K562 (cell line): ENCODE measurements at regions not wholly inside any gene's neighbourhood (a gene's known extent, or its start where the extent isn't known, plus 50 kb on each side); places are given as distances from the start of the nearest gene placed in this dataset.

Experiments used
- ATAC-seq: fragments of 200-7000 bp; cut with Tn5 transposase; 3 replicates; pipeline ENCODE4 v1.9.1; 2020; ENCODE audit warnings: moderate library complexity
- BruUV-seq: library from RNA; stranded (reverse); fragments of 400-500 nt; replicated peaks from 2 replicates; lab custom pipeline; 2021; lab: Mats Ljungman, UMichigan
- CTCF ChIA-PET: fragments of 300-600 bp; formaldehyde crosslinking; extraction: SDS; loops from one replicate; lab custom pipeline; 2021; ENCODE audit warnings: low intra/inter-chr PET ratio; lab: Yijun Ruan, JAX
- POLR2A ChIA-PET: fragments of 300-600, 350-650 bp; sonication (Branson Sonifier 250); formaldehyde crosslinking; extraction: SDS; loops from one replicate; lab custom pipeline; 2021; ENCODE audit warnings: antibody characterized with exemption, inconsistent platforms; lab: Yijun Ruan, JAX
- DNase-seq, 4 experiments: peaks; one replicate each; pipeline versions ENCODE4 v3.0.0 to v3.0.0-alpha.2; 2011 to 2018; ENCODE audit warnings: low spot score in 3 of 4, mixed read lengths in 3 of 4; ENCODE audit errors: extremely low read depth in 1 of 4
- FAIRE-seq: peaks from 2 replicates; lab custom pipeline; 2011; peaks lifted over from hg19 to GRCh38; lab: Jason Lieb, UNC
- H2AFZ ChIP-seq: 2 replicates; pipeline ENCODE4 v1.6.0; 2011; ENCODE audit warnings: low read depth, low read length, control low read depth, inconsistent platforms
- H3K27ac ChIP-seq: fragments of 200-600 bp; 3 replicates; pipeline ENCODE4 v1.8.0; 2011; ENCODE audit warnings: low read depth, mild to moderate bottlenecking, control low read depth, inconsistent platforms, low read length, moderate library complexity, mixed read lengths; ENCODE audit errors: extremely low read depth
- H3K27me3 ChIP-seq, 2 experiments: fragments of 300-600 bp in 1 of 2; 2 replicates in 1 of 2; 3 replicates in 1 of 2; pipeline versions ENCODE4 v1.6.0 to v1.8.0; 2011; ENCODE audit warnings: inconsistent platforms in 2 of 2, low read length in 2 of 2, mild to moderate bottlenecking in 1 of 2, mixed read lengths in 1 of 2, moderate library complexity in 1 of 2; ENCODE audit not compliant: control insufficient read depth in 2 of 2, insufficient read depth in 2 of 2
- H3K36me3 ChIP-seq: fragments of 300-600 bp; 3 replicates; pipeline ENCODE4 v1.8.0; 2011; ENCODE audit warnings: mild to moderate bottlenecking, low read length, inconsistent platforms; ENCODE audit not compliant: control insufficient read depth, insufficient read depth
- H3K4me1 ChIP-seq, 2 experiments: fragments of 200-600 bp in 1 of 2; replicated peaks in 1 of 2; 2 replicates in 1 of 2; 3 replicates in 1 of 2; pipeline versions ENCODE4 v1.5.1 to v1.8.0; 2011; ENCODE audit warnings: inconsistent platforms in 2 of 2, low read length in 2 of 2, mild to moderate bottlenecking in 1 of 2, mixed read lengths in 1 of 2, moderate library complexity in 1 of 2; ENCODE audit not compliant: control insufficient read depth in 2 of 2, insufficient read depth in 2 of 2
- H3K4me2 ChIP-seq: 2 replicates; pipeline ENCODE4 v1.6.1; 2011; ENCODE audit warnings: low read length, control low read depth, inconsistent platforms, mixed read lengths; ENCODE audit not compliant: insufficient read depth
- H3K4me3 ChIP-seq: fragments of 200-600 bp; sonication (generic), shearing (Covaris generic); 2 replicates; pipeline ENCODE4 v1.5.1; 2016; ENCODE audit warnings: control low read depth, inconsistent platforms
- H3K79me2 ChIP-seq: fragments of 200-600 bp; 3 replicates; pipeline ENCODE4 v1.8.0; 2011; ENCODE audit warnings: low read length, inconsistent platforms; ENCODE audit not compliant: control insufficient read depth, insufficient read depth
- H3K9ac ChIP-seq, 2 experiments: 2 replicates each; pipeline versions ENCODE4 v1.6.0 to v1.6.1; 2011; ENCODE audit warnings: low read depth in 2 of 2, low read length in 2 of 2, control low read depth in 1 of 2, inconsistent platforms in 1 of 2, mild to moderate bottlenecking in 1 of 2, mixed read lengths in 1 of 2; ENCODE audit not compliant: insufficient read depth in 1 of 2
- H3K9me1 ChIP-seq: one replicate; pipeline ENCODE4 v1.6.0; 2011; ENCODE audit warnings: inconsistent platforms, mild to moderate bottlenecking, low read length, moderate library complexity; ENCODE audit not compliant: control insufficient read depth, insufficient read depth
- H3K9me3 ChIP-seq: replicated peaks from 2 replicates; pipeline ENCODE4 v1.5.1; 2011; ENCODE audit warnings: low read depth, low read length, inconsistent platforms; ENCODE audit not compliant: control insufficient read depth, insufficient read depth
- H4K20me1 ChIP-seq: replicated peaks from 2 replicates; pipeline ENCODE4 v1.6.1; 2011; ENCODE audit warnings: low read length, inconsistent platforms, mixed read lengths; ENCODE audit not compliant: control insufficient read depth, insufficient read depth
- ATF3 ChIP-seq, 2 experiments: fragments of 450-650 bp in 1 of 2; sonication (generic) in 1 of 2; formaldehyde crosslinking in 1 of 2; IDR thresholded peaks in 1 of 2; conservative IDR thresholded peaks in 1 of 2; 2 replicates each; pipeline versions ENCODE4 v1.6.1 to v1.8.1; 2016 to 2023; ENCODE audit warnings: mild to moderate bottlenecking in 2 of 2, moderate library complexity in 2 of 2, inconsistent platforms in 1 of 2, missing genetic modification reagents in 1 of 2
- CBX1 ChIP-seq: sonication (generic); IDR thresholded peaks from 2 replicates; pipeline ENCODE4 v1.6.1; 2016; ENCODE audit warnings: antibody characterized with exemption, low read depth, mild to moderate bottlenecking
- CHAMP1 ChIP-seq: fragments of 450-650 bp; IDR thresholded peaks from 2 replicates; pipeline ENCODE4 v1.6.1; 2016; ENCODE audit warnings: mild to moderate bottlenecking
- CREB1 ChIP-seq, 2 experiments: sonication (generic) in 1 of 2; formaldehyde crosslinking in 1 of 2; IDR thresholded peaks; 2 replicates each; pipeline versions ENCODE4 v1.6.1 to v1.8.0; 2012 to 2022; ENCODE audit warnings: inconsistent platforms in 1 of 2, mild to moderate bottlenecking in 1 of 2, missing genetic modification reagents in 1 of 2, moderate library complexity in 1 of 2
- DLX4 ChIP-seq: fragments of 250-450 bp; sonication (Bioruptor Pico); IDR thresholded peaks from 2 replicates; pipeline ENCODE4 v1.6.1; 2021; ENCODE audit warnings: mild to moderate bottlenecking
- ETV1 ChIP-seq: fragments of 450-650 bp; conservative IDR thresholded peaks from 2 replicates; pipeline ENCODE4 v1.6.1; 2016; ENCODE audit warnings: missing genetic modification characterization, control low read depth, low read depth, missing compliant biosample characterization
- KLF16 ChIP-seq: IDR thresholded peaks from 2 replicates; pipeline ENCODE4 v1.6.1; 2016; ENCODE audit warnings: antibody characterized with exemption
- POLR2A ChIP-seq: fragments of 450-650 bp; conservative IDR thresholded peaks from 2 replicates; pipeline ENCODE4 v1.6.1; 2016
- STAT5A ChIP-seq: IDR thresholded peaks from 2 replicates; pipeline ENCODE4 v1.6.1; 2012; ENCODE audit warnings: low read length, inconsistent platforms, borderline replicate concordance
- TAF1 ChIP-seq: IDR thresholded peaks from 2 replicates; pipeline ENCODE4 v1.6.1; 2011; ENCODE audit warnings: mild to moderate bottlenecking, low read length, moderate library complexity; ENCODE audit not compliant: insufficient read depth, control insufficient read depth, severe bottlenecking; ENCODE audit errors: extremely low read depth
- U2AF2 ChIP-seq: fragments of 200-400 bp; formaldehyde crosslinking; optimal IDR thresholded peaks from 2 replicates; pipeline ENCODE3; 2017; ENCODE audit warnings: low read depth, mild to moderate bottlenecking, low read length
- ZBTB11 ChIP-seq, 3 experiments: fragments of 200-800 bp in 1 of 3; fragments of 250-450 bp in 1 of 3; fragments of 450-650 bp in 1 of 3; sonication (Bioruptor Pico) in 1 of 3; sonication (Bioruptor generic) in 1 of 3; formaldehyde crosslinking in 1 of 3; IDR thresholded peaks; 2 replicates each; pipeline versions ENCODE4 v1.6.1 to v1.8.0; 2016 to 2022; ENCODE audit warnings: mild to moderate bottlenecking in 2 of 3, missing genetic modification characterization in 2 of 3, missing compliant biosample characterization in 1 of 3, moderate library complexity in 1 of 3
- ZNF445 ChIP-seq: fragments of 250-450 bp; sonication (Bioruptor Pico); IDR thresholded peaks from 2 replicates; pipeline ENCODE4 v1.4.0; 2020; ENCODE audit warnings: low read depth, mild to moderate bottlenecking, moderate library complexity
- ZNF511 ChIP-seq: sonication (generic); formaldehyde crosslinking; IDR thresholded peaks from 2 replicates; pipeline ENCODE4 v1.8.0; 2022; ENCODE audit warnings: mild to moderate bottlenecking, missing genetic modification reagents
- WGBS: fragments of 100-300 bp; shearing (Covaris generic); methylation state at CpG from one replicate; pipeline ENCODE4 v1.1.6; 2016; ENCODE audit warnings: low coverage, mixed read lengths; ENCODE audit not compliant: insufficient coverage; ENCODE audit errors: missing lambda C conversion rate; 5-methylcytosine and 5-hydroxymethylcytosine counted together
- in situ Hi-C: fragments of 300-500 bp; cut with MboI; formaldehyde crosslinking; loops from 4 replicates; pipeline ENCODE4 v1.15.0; 2018; ENCODE audit warnings: inconsistent platforms, mixed read lengths
- intact Hi-C: fragments of 100-400 bp; cut with micrococcal nuclease; formaldehyde crosslinking; loops from 2 replicates; pipeline ENCODE4 v1.14.2; 2022

GRCh38 chr10:43966571-43966965 lies 317.9 kb upstream of the ZNF32 start:
- Histone ChIP-seq H3K79me2 (no peaks in the 10 kb centered on the region), H3K27me3 (peaks cover 3 to 42% of the 10 kb centered on the region in 2 experiments; a peak in 2 of 5 replicates), H3K9ac (no peak overlapping the region), H3K4me1 (no peaks in the 10 kb centered on the region), H3K9me3 (no peaks in the 10 kb centered on the region), H3K9me1 (no peaks in the 10 kb centered on the region), H3K4me3 (no peak overlapping the region), H2AFZ (no peak overlapping the region), H3K4me2 (no peak overlapping the region), H3K36me3 (no peaks in the 10 kb centered on the region), H4K20me1 (no peaks in the 10 kb centered on the region; the same call in 1 of the 2 replicates), H3K27ac (no peak overlapping the region)
- BruUV-seq: no TSS peak
- no peak for ATAC-seq
- ChIA-PET CTCF (no interaction called here), POLR2A (interaction anchor here (0.7 kb wide), 1 partner anchor 253 kb away, joined by 3 read pairs; no protein-coding TSS in a partner anchor)
- in situ Hi-C loops: no loop called here
- intact Hi-C loops: no loop called here
- DNase-seq: no peak
- 0% methylated on average over 3 of the region's 3 CpGs for WGBS
- no peak for FAIRE-seq
- TF ChIP-seq TAF1: no peak
- no peak for TF ChIP-seq ZNF511
- TF ChIP-seq CREB1 (IDR thresholded peaks at IDR 0.05): no peak
- TF ChIP-seq CREB1 (CRISPR knock-in tag; IDR thresholded peaks at IDR 0.05): no peak
- TF ChIP-seq CHAMP1: no peak
- no peak for TF ChIP-seq U2AF2
- TF ChIP-seq ZNF445 (CRISPR knock-in tag): no peak
- no peak for TF ChIP-seq KLF16
- TF ChIP-seq DLX4 (CRISPR knock-in tag): no peak
- no peak for TF ChIP-seq POLR2A
- no peak for TF ChIP-seq STAT5A
- no peak for TF ChIP-seq ATF3 (IDR thresholded peaks at IDR 0.05)
- no peak for TF ChIP-seq ATF3 (CRISPR knock-in tag; conservative IDR thresholded peaks at IDR 0.05)
- TF ChIP-seq ZBTB11 (CRISPR knock-in tag; IDR thresholded peaks at IDR 0.05): no peak
- no peak for TF ChIP-seq ETV1 (tag)
- no peak for TF ChIP-seq CBX1
